Choroid plexus epithelial cell (primary cell): ENCODE measurements at regions not wholly inside any gene's neighbourhood (a gene's known extent, or its start where the extent isn't known, plus 50 kb on each side); places are given as distances from the start of the nearest gene placed in this dataset.

ENCODE experiments used
- DNase-seq: peaks from one replicate; pipeline ENCODE4 v3.0.0-alpha.2; 2010; ENCODE audit warnings: low read depth
- H3K4me3 ChIP-seq: 2 replicates; pipeline ENCODE4 v1.5.1; 2011; ENCODE audit warnings: low read depth, mild to moderate bottlenecking, control low read depth, low read length, moderate library complexity
- TF ChIP-seq, protein P1 (sequence below): conservative IDR thresholded peaks from 2 replicates; pipeline ENCODE4 v1.5.1; 2011; ENCODE audit warnings: low read depth, mild to moderate bottlenecking, control low read depth, inconsistent platforms, low read length, moderate library complexity

DNA sequence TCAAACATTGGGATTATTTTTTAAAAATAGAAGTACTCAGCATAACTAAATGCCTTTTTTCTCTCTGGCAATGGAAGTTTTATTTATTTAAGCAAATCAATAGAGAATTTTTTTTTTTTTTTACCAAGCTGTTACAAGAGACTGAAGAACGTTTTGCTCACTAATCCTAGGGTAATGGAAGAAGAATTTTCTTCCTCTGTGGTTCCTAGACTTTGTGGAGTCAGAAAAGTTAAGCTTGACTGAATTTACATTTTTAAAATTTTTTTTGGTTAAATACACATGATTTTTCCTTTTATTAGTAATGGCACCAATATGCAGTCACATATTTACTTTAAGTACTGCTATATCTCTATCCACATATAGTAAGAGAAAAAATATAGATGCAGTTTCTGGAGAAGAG, 189.8 kb downstream of the PCSK1 start:
- TF ChIP-seq, protein P1, sequence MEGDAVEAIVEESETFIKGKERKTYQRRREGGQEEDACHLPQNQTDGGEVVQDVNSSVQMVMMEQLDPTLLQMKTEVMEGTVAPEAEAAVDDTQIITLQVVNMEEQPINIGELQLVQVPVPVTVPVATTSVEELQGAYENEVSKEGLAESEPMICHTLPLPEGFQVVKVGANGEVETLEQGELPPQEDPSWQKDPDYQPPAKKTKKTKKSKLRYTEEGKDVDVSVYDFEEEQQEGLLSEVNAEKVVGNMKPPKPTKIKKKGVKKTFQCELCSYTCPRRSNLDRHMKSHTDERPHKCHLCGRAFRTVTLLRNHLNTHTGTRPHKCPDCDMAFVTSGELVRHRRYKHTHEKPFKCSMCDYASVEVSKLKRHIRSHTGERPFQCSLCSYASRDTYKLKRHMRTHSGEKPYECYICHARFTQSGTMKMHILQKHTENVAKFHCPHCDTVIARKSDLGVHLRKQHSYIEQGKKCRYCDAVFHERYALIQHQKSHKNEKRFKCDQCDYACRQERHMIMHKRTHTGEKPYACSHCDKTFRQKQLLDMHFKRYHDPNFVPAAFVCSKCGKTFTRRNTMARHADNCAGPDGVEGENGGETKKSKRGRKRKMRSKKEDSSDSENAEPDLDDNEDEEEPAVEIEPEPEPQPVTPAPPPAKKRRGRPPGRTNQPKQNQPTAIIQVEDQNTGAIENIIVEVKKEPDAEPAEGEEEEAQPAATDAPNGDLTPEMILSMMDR, result no peak
- no peak overlapping the region for H3K4me3 ChIP-seq
- no peak for DNase-seq

DNA sequence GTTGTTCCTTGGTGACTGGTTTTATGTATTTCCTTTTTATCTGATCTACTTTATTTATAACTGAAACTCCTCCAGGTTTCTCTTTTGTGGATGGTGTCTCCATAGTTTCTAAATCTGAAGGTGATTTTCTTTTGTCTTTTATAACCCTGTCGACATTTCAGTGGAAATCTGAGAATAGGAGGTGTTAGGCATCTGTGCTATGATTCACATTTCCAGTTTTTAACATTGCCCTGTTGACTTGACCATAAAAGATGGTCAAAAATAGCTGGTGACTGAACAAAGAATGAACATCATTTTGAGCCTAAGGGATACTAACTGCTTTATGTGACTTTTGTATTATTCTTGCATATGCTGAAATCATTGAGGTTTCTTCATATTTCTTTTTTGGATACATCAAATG, 190.5 kb downstream of the PCSK1 start:
- TF ChIP-seq, protein P1, result no peak
- DNase-seq, result no peak
- H3K4me3 ChIP-seq, result no peak overlapping the region

DNA sequence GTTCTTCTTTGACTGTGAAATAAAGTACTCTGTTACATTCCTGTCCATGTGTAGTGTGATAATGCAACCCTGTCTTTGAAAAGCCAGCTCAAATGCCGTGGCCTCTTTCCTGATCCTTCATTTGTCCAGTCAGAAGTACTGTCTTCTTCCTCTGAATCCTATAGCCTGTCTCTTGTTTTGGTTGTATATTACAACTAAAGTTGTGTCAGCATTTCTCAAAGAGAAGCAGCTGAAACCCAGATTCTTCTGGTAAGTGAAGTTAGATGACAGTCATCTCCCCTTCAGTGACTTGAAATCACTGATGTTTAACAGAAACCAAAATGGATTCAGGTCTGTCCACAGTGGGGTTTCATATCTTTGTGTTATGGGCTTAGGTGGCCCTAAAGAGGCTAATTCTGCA, 196.2 kb downstream of the PCSK1 start:
- no peak overlapping the region for H3K4me3 ChIP-seq
- TF ChIP-seq, protein P1, result no peak

DNA sequence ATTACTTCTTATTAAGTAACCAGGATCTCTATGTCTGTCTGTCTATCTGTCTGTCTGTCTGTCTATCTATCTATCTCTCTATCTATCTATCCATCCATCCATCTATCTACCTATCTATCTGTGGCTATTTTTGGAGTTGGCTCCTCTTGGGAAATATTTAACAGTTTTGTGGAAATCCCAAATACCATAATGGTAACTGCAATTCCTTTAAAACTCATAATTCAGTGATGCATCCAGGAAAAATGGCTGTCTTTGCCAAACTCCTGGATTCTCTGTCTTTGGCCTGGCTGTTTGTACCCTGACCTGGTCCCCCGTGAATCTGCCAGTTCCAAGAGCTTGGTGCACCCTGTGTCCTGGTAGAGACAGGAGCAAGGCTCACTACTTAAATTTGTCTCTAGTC, 197.0 kb downstream of the PCSK1 start:
- DNase-seq, result no peak
- TF ChIP-seq, protein P1, result no peak
- no peak overlapping the region for H3K4me3 ChIP-seq

More for the DNA sequence above, 196.2 kb downstream of the PCSK1 start:
- no peak for DNase-seq

DNA sequence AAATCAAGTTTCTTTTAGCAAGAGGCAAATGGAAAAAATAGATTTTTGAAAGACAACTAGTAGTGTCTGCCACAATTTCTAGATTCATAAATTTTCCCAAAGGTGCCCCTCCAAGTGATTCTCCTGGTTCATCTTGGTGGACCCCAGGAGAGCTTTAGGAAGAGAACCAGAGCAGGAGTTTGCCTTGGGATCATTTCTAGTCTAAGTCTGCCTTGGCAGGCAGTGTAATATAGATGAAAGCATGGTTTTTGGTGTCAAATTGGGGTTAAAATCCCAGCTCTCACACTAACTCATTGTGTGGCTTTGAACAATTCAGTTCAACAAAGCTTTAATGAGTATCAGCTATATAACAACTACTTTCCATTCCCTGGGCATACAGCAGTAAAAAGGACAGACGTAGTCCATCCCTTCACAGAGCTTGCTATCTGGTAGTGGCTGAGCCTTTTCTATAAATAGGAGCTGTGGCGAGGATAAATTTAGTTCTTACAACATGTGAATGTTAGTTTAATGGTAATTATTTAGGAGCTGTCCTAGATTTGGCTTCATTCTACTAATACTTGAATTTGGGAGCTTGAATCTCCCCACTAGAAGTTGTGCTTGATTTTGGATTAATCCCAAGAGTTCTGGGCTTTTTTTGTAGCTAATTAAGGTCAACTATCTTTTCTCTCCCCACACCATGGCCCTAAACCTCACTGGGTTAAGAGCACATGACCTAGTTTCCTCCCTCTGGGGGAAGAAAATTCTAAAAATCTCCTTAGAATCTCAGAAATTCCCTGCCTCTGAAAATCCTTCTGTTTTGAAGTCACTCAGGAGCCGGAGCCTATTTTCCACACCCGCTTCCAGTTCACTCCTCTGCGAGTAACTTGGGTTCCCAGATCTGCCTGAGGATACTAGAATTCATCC, 197.8 kb downstream of the PCSK1 start:
- TF ChIP-seq, protein P1, result no peak
- DNase-seq, result peak; percentile 44
- no peak overlapping the region for H3K4me3 ChIP-seq

DNA sequence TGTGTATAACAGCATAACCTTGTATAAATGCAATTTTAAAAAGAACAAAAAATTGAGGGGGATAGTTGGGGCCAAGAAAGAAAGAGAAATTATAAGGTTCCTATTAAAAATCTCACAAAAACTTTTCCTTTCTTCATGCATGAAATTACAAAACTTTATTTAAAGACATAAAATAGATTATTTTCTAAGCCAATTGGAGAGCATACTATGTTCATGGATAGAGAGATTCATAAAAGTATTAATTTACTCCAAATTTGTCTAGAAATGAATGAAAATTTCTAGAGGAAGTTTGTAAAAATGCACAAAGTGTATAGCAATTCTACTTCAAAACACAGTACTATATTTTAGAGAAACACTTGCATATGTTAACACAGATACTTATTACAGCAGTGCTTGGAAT, 200.4 kb downstream of the PCSK1 start:
- TF ChIP-seq, protein P1, result no peak
- DNase-seq, result no peak
- no peak overlapping the region for H3K4me3 ChIP-seq

DNA sequence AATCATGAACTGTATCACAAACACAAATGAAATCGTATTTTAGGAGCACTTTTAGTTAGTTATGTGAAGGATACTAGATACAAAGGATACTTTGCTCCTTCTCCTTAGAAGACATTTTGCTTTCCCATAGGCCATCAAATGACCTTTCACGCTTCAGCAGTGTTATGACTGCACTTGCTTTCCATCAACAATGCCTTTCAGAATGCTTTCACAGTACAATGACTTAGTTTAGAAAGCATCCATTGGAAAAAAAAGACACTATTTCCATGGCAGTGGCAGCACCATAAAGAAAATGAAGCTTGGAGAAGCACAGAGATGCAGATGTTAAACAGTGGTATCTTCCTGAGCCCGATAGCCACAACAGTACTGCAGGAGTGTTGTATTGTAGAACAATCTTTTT, 203.9 kb downstream of the PCSK1 start:
- no peak overlapping the region for H3K4me3 ChIP-seq
- DNase-seq, result no peak
- TF ChIP-seq, protein P1, result no peak
